HepG2 (cell line): ENCODE measurements at regions not wholly inside any gene's neighbourhood (a gene's known extent, or its start where the extent isn't known, plus 50 kb on each side); places are given as distances from the start of the nearest gene placed in this dataset.

ENCODE experiments used
- CBX5 ChIP-seq: sonication (generic); formaldehyde crosslinking; IDR thresholded peaks from 2 replicates; pipeline ENCODE4 v1.4.0; 2020; ENCODE audit warnings: missing genetic modification reagents, borderline replicate concordance
- CENPX ChIP-seq: sonication (generic); formaldehyde crosslinking; IDR thresholded peaks from 2 replicates; pipeline ENCODE4 v1.9.0; 2021; ENCODE audit warnings: mild to moderate bottlenecking, missing genetic modification reagents, moderate library complexity
- FLYWCH1 ChIP-seq: sonication (generic); formaldehyde crosslinking; IDR thresholded peaks from 2 replicates; pipeline ENCODE4 v1.8.1; 2023; ENCODE audit warnings: mild to moderate bottlenecking, missing genetic modification reagents
- KDM3A ChIP-seq: IDR thresholded peaks from 2 replicates; pipeline ENCODE4 v1.6.1; 2018; ENCODE audit warnings: low read depth, missing compliant biosample characterization
- MEIS1 ChIP-seq: sonication (generic); formaldehyde crosslinking; IDR thresholded peaks from 2 replicates; pipeline ENCODE4 v1.9.0; 2021; ENCODE audit warnings: mild to moderate bottlenecking, missing genetic modification reagents, moderate library complexity, borderline replicate concordance
- NFIB ChIP-seq: sonication (generic); formaldehyde crosslinking; IDR thresholded peaks from 2 replicates; pipeline ENCODE4 v1.9.0; 2021; ENCODE audit warnings: missing genetic modification reagents, mild to moderate bottlenecking, borderline replicate concordance
- NRL ChIP-seq: sonication (generic); formaldehyde crosslinking; IDR thresholded peaks from 2 replicates; pipeline ENCODE4 v1.5.0; 2020; ENCODE audit warnings: missing genetic modification reagents, mild to moderate bottlenecking, moderate library complexity, borderline replicate concordance
- RARG ChIP-seq: sonication (generic); formaldehyde crosslinking; IDR thresholded peaks from 2 replicates; pipeline ENCODE4 v1.4.0; 2020; ENCODE audit warnings: low read depth, mild to moderate bottlenecking, missing genetic modification reagents
- RFX5 ChIP-seq: IDR thresholded peaks from 2 replicates; pipeline ENCODE4 v1.6.1; 2011; ENCODE audit warnings: low read depth, low read length, improper control_type of control experiment
- SMARCE1 ChIP-seq: fragments of 450-650 bp; IDR thresholded peaks from 2 replicates; pipeline ENCODE4 v1.6.1; 2017; ENCODE audit warnings: borderline replicate concordance
- TFDP1 ChIP-seq: IDR thresholded peaks from 2 replicates; pipeline ENCODE4 v1.6.1; 2016; ENCODE audit warnings: missing compliant biosample characterization, missing genetic modification reagents, borderline replicate concordance
- TGIF2 ChIP-seq: IDR thresholded peaks from 2 replicates; pipeline ENCODE4 v1.6.1; 2016; ENCODE audit warnings: control low read depth, missing compliant biosample characterization
- ZNF574 ChIP-seq: sonication (generic); formaldehyde crosslinking; IDR thresholded peaks from 2 replicates; pipeline ENCODE4 v1.4.0; 2020; ENCODE audit warnings: missing genetic modification reagents
- ZNF580 ChIP-seq: IDR thresholded peaks from 2 replicates; pipeline ENCODE4 v1.6.1; 2016; ENCODE audit warnings: low read depth, borderline replicate concordance

GRCh38 chr13:109875746-109876145 is 89.4 kb upstream of the IRS2 start (continued):
- no peak for TF ChIP-seq NRL
- TF ChIP-seq CENPX: no peak
- TF ChIP-seq KDM3A (CRISPR knock-in tag): no peak
- no peak for TF ChIP-seq RFX5
- no peak for TF ChIP-seq FLYWCH1 (CRISPR knock-in tag)
- TF ChIP-seq ZNF580: no peak
- no peak for TF ChIP-seq ZNF574 (CRISPR knock-in tag)
- no peak for TF ChIP-seq SMARCE1
- TF ChIP-seq MEIS1: no peak
- TF ChIP-seq RARG (CRISPR knock-in tag): no peak
- no peak for TF ChIP-seq TFDP1 (CRISPR knock-in tag)
- no peak for TF ChIP-seq NFIB (CRISPR knock-in tag)
- no peak for TF ChIP-seq TGIF2 (CRISPR knock-in tag)
- TF ChIP-seq CBX5: no peak
- TF ChIP-seq, all 625 proteins: peak for 0
